Urothelium cell line (cell line): ENCODE measurements at regions not wholly inside any gene's neighbourhood (a gene's known extent, or its start where the extent isn't known, plus 50 kb on each side); places are given as distances from the start of the nearest gene placed in this dataset.

Experiments used
- DNase-seq: peaks from one replicate; pipeline ENCODE4 v3.0.0; 2011; ENCODE audit warnings: low spot score, mixed read lengths
- FAIRE-seq: peaks from 2 replicates; lab custom pipeline; 2011; peaks lifted over from hg19 to GRCh38; lab: Jason Lieb, UNC

DNA sequence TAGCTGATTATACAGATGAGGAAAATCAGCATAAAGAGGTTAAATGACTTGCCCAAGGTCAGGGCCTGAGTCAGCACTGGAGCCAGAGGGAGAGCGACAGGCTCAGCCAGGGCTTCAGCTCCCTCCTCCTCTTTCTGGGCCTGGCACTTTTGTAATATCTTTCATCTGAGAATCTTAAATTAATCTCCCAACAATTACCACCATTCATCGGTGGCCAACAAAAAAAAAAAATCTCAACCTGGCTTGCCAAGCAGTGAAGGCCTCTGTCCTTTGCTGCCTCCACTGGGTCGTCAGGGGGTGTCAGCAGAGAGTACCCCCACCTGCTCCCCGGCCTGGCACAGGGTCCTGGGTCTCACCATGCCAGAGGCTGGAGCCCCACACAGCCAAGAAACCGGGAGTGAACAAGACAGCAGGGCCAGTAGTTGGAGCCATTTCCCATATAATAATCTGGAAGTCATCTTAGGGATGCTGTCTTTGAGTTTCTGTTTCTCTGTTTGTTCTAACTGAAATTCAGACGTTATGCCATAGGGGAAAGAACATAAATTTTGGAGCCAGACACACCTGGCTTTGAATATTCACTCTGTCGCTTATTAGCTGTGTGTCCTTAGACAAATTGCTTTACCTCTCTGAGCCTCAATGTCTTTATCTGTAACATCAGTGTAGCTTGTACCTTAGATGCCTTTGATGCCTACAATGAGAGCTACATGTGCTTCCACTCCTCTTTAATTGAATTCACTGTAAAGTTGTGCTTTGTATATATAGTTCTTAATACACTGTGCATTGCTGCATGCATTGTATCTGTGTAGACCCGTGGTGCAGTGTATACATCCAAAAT lies 299.9 kb upstream of the MSX2 start:
- DNase-seq (no peak), FAIRE-seq (no peak)

DNA sequence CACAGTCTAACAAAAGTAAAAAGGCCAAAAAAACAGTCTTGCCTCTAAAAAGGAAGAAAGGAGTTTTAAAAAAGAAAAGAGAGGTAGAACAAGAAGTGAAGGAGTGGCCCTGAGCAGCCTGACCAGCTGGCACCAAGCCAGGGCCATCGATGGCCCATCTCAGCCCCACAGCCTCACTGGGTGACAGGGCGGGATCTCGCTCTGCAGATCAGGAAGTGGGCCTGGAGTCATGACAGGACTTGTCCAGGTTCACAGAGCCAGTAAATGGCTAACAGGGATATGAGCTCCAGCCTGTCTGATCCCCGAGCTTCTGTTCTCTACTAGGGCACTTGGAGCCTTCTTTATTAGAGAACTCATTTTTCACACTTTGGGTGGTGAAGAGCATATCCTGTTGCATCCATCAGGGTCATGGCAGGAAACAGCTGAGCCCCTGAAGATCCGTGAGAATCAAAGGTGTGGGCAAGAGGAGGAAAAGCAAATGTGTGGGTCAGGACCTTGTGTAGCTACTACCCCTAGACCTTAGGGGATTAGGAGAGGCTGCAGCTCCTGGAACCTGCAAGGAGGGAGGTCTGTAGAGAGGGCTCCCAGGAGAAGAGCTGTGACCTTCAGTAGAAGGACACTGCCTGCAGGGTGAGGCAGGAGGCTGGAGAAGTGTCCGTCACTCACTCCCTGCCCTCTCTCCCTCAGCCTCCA lies 299.0 kb upstream of the MSX2 start:
- no peak for DNase-seq
- no peak for FAIRE-seq

DNA sequence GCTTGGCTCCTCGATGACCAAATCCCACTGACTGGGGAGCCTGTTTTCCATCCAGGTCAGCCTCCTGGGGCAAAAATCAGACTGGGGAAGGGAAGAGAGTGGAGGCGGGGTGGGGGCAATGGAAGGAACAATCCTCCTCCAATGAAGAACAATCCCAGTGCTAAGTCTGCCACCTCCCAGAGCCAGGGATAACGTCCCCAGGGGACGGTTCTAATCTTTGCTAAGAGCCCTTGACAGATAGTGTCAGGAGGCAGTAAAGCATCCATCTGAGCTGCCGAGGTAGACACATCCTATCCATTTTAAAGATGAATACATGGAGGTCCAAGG lies 298.5 kb upstream of the MSX2 start:
- FAIRE-seq (no peak), DNase-seq (no peak)

DNA sequence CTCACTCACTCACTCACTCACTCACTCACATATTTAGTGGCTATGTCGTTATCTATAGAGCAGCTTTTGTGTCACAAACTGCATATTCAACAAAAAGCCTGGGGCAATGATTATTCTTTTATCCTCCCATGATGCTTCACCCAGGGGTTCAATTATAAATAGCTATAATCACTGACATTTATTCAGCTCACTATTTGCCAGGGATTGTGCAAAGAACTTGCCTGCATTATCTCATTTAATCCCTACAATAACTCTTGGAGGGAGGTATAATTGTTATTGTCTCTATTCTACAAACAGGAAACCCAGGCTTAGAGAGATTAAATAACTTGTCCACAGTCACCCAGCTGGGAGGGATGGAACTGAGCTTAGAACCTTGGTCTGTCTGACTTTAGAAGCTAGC lies 298.0 kb upstream of the MSX2 start:
- DNase-seq, result no peak
- no peak for FAIRE-seq

DNA sequence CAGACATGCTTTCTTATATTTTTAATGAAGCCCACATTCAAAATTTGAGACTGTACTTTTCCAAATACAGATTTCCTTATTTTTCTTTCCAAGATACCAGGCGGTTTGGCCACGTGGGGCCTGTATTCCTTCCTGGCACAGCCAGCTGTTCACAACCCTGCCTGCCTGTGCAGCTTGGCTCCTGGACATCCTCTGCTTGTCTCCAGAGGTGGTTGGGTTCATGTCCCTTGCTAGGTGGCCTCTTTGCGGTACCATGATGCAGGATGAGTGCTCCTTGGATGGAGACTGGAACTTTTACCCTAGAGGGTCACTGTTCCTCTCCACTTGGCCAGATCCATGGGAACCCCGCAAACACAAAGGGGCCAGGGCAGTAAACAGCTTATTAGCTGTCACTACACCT lies 297.5 kb upstream of the MSX2 start:
- DNase-seq (no peak), FAIRE-seq (no peak)

DNA sequence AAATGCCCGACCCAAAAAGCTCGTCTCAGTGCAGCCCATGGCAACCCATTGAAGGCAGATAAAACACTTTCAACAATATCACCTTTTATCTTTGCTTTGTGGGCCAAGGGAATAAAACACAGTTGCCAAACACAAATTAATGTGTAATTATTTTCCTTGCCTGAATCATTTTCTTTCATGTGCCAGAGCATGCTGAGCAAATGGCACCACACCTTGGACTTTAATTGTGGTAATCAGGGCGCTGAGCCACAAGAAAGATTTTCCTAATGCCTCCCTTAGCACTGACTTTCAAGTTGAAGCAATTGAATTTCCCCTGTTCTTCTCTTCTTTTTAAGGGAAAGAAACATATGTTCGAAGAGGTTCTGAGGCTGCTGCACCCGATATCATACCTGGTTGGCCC lies 297.1 kb upstream of the MSX2 start:
- FAIRE-seq (no peak), DNase-seq (no peak)

DNA sequence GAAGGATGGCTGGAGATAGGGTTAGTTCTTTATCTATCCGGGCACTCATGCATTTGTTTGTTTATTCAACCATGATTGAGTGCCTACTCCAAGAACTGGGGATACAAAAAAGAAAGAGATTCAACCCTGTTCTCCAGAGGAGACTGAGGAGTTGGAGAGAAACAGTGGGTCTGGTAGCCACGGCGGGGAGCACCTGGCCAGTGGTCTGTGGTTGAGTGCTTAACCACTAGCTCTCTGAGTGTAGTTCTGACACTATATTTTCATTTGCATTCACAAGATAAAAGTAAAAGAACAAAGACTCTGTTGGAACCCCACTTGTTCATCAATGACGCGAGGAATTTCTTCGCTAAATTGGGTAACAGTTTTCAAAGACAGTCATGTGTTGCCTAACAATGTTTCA lies 295.5 kb upstream of the MSX2 start:
- no peak for DNase-seq
- FAIRE-seq, result no peak

DNA sequence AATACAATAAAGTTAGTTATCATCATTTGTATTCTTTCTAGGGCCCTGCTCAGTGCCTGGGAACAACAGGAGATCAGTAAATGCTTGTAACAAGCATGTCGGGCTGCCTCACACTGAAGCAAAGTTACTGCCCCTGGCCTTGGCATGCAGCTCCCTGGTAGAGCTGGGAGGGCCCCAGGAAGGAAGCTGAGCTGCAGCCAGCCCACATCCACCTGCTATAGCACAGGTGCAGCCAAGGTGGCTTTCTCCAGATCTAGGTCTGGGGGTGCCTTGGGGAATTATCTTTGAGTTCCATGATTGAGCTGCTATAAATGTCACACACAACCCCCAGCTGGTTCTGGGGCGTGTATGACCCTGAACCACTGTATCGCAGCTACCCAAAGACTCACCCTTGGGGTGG lies 293.4 kb upstream of the MSX2 start:
- no peak for DNase-seq
- no peak for FAIRE-seq

DNA sequence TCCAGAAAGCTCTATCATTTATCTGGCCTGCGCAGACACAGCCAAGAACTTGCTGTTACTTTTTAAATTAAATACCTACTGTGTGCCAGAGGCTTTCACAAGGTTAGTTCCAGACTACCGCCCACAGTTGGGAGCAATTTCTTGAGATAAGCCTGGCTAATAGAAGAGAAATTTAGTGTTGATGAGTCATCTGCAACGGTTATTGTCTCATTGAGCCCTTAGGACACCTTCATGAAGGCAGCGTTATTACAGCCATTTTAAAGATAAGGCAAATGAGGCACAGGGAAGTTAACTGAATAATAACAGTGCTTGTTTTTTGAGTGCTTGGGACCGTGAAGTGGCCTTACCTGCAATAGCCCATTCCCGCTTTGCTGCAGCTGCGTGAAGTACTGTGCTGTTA lies 292.9 kb upstream of the MSX2 start:
- no peak for FAIRE-seq
- DNase-seq, result no peak

DNA sequence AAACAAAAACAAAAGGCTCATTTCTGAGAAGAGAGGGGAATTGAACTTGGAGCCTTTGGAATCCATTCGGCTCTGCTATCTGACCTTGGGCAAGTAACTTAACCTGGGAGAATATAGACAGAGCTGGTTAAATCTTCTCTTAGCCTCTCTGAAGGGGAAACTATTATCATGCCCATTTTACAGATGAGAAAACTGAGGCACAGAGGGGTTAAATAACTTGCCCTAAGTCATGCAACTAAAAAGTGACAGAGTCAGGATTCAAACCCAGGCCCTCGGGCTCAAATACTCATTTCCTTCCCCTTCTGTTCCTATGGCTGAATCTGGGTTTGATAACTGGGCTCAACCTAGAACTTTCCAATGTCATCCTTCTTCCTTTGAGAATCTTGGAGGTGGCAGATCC lies 291.3 kb upstream of the MSX2 start:
- FAIRE-seq, result no peak

DNA sequence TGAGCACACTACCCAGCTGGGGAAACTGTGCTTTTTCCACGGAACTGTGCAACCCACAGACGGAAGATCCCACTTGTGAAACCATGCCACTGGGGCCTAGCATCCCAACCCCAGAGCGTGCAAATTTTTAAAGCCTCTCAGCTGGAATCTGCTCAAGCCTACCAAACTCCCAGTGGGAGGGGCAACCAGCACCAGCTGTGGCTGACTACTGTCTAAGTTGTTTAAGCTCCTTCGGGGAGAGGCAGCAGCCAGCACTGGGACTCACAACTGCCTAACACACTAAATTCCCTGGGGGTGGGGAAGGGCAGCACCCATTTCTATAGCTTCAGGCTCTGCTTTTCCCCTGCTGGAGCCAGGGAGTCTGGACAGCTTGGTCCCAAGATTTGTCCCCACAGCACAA lies 287.6 kb upstream of the MSX2 start:
- DNase-seq (no peak), FAIRE-seq (no peak)

More for the DNA sequence above, 291.3 kb upstream of the MSX2 start:
- no peak for DNase-seq

DNA sequence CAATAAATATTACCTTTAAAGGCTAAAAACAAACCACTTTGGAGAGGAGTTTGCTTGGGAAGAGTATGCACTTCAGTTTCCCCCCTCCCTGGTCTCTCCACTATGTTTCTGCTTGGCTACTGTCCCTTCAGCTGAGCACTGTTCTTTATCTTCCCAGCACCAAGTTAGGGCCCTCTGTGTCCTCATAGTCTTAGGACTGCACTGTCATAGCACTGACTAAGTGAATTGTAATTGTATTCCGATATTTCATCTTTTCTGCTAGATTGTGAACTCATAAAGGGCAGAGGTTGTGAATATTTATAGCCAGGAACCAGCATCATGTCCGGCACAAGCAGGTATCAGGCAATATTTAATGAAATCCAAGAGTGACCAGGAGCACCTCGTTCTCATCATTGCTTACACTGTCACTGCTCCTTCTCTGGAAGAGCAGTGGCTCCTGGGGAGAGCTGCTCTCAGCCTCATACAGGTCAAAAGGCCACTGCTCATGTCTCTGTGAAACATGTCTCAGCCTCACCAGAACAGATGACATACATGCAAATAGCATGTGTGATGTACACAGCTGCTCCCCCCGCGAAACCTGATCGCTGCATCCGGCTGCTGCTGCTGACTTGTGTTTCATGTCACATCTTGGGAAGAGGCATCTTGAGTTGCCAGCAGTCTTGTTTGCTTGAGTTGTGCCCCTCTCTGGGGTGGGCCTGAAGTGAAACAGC lies 279.7 kb upstream of the MSX2 start:
- FAIRE-seq (no peak), DNase-seq (no peak)

DNA sequence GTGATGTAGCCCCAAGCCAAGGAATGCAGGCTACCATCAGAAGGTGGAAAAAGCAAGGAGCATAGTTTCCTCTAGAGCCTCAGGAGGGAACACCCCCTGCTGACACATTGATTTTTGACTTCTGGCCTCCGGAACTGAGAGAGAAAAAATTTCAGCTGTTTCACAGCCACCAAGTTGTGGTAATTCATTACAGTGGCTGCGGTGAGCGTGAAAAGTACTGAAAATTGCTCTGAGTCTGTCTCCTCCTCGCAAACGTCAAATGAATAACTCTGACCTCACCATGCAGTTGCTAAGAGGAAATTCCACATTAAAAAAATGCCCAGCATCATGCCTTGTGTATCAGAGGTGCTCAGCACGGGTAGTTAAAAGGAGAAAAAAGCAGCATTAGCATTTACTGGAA lies 277.9 kb upstream of the MSX2 start:
- no peak for DNase-seq
- FAIRE-seq, result no peak

DNA sequence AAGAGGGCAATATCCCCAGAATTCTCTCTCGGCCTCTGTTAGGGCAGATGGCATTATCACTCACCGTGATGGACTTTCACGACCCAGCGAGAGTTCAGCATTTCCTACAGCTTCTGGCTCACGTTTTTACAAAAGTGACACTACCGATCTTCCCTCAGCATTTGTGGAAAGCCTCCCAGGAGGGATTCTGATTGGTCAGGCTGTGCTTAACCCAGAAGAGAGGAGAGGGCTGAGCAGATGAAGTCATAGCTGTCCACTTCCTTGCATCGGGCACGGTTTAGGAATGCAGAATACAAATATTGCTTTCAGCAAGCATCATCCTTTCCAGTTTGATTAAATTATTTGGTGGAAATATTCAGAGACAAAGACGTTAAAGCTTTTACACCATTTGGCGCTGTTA lies 277.4 kb upstream of the MSX2 start:
- DNase-seq, result no peak
- no peak for FAIRE-seq

DNA sequence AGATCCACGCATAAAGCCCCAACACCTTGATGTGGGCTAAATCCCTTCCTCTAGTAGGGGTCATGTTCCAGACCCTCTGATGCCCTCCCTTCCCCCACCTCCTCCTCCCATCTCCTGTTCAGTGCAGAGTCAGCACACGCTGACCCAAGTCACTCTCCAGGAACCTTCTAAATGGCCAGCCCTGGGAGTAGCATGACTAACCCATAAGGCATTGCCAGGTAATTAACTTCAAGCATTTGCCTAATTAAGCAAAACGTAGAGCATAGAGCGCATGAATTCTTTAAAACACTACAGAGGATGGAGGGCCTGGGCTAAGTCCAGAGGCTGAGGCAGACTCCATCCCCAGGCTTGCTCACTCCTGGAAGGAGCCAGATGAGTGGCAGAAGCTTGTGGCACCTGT lies 276.3 kb upstream of the MSX2 start:
- no peak for FAIRE-seq

DNA sequence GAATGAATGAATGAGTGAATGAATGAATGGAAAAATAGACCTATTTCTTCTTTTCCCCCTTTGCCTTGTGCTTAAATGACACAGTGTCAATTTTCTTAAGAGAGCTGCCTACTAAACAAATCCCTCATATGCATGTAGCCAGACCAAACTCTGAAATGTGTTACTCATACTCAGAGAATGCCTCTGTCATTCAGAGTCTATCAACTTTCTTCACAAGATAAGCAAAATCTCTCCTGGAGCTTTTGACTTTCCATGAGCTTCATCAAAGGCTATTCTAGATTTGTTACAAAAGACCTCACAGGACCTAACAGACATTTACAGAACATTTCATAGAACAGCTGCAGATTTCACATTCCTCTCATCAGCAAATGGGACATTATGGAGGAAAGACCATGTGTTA lies 275.7 kb upstream of the MSX2 start:
- FAIRE-seq, result no peak
- DNase-seq, result no peak

More for the DNA sequence above, 276.3 kb upstream of the MSX2 start:
- DNase-seq, result no peak

DNA sequence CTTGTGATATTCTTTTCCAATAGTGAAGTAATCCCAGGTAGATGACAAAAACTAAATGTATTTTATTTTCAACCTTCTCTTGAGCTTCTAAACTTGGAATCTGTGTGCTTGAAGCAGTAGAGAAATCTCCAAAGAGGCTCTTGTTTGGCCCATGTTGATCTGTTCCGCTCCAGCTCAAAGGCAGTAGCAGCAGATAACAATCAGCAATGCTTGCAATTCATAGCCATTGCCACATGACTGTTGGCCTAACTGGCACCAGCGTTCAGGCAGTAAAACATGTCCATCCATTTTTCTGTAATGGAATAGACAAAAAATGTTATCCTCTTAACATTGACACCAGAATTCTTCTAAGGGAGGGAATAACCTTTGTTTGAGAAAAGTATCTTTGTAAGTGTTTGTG lies 270.7 kb upstream of the MSX2 start:
- no peak for FAIRE-seq
- DNase-seq, result no peak

DNA sequence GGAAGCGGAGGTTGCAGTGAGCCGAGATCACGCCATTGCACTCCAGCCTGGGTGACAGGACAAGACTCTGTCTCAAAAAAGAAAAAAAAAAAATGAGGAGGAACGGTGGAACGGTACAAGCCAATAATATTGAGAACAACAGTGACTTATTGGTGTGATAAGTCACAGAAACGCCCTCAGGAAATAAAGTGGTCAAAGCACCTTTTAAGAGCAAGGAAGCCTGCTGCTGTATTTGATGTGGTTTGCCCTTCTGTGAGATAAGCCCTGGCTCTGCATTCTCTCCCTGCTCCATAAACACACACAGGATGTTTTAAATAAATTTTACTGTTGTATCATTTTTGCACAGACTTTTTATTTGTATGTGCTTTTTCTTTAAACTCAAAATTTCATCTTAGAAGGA lies 269.9 kb upstream of the MSX2 start:
- DNase-seq (no peak), FAIRE-seq (no peak)

DNA sequence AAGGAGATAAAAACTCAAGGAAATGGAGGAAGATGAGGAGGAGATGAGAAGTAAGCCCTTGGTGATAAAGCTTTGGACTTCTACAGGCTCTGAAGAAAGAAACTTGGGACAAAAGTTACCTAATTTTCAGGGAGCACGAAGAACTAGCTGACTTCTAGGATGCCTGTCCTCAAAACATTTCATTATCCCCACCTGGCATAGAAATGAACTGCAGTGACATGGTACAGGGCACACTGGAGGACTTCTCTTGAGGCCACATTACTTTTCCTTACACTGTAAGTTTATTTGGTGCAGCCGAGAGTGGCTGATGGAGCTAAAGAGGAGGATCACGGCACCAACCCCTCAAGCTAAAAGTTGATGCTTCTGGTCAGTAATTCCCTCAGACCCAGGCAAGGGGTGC lies 269.5 kb upstream of the MSX2 start:
- no peak for FAIRE-seq
- no peak for DNase-seq

DNA sequence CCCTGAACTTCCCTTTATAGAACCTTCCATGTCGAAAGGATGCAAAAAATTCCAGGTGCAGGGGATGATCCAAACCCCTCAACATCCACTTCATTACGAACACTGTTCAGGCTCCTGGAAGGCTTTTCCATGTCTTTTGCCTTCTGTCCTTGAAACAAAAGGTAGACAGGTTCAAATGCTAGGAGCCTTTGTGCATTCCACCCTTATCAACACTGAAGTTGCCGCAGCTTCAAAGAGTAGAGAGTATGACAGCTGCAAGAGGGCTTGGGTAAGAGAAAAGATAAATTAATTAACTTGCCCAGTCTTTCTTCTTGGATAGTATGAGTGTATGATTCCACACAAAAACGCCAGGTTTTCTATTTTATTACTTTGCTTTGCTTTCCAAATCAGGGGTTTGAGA lies 269.1 kb upstream of the MSX2 start:
- DNase-seq (no peak), FAIRE-seq (no peak)

DNA sequence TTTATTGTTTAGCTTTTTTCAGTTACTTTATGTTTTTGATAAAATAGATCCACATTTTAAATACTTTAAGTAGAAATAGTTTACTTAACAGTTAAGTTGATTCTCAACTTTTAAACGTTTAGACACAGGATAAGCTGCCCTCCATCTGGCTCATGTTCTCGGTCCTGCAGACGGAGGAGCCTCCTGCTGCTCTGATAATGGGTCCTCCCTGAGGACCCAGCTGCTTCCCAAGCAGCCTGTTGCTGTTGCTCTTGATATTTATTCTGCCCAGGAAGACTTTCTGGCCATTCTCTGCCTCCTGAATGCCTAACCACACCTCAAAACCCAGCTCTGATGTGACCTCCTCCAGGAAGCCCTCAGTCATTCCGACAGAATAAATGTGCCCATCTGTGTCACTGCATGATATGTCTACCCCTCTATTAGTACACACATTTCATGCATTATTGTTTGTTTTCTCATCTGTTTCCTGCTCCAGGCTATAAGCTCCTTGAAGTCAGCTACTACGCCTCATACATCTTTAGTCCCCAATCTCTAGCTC lies 267.2 kb upstream of the MSX2 start:
- FAIRE-seq (no peak), DNase-seq (no peak)
